ENCODE measurements at regions not wholly inside any gene's neighbourhood (a gene's known extent, or its start where the extent isn't known, plus 50 kb on each side); places are given as distances from the start of the nearest gene placed in this dataset.

DNA sequence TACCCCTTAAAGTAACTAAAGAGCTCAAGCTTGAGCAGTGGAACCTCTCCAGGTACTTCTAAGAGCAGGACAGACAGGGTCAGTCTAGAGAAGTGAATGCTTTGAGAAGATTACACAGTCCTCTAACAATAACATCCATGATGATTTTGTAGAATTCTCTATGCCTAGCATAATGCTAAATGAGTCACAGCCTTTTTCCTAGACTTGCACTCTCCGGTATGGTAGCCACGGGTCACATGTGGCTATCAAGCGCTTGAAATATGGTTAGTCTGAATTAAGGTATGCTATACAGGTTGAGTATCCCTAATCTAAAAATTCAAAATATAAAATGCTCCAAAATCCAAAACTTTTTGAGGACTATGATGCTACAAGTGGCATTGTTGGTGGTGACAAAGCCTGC, 166.6 kb upstream of the MKLN1 start:
- Mint-ChIP-seq H3K27ac (no peak overlapping the region), H3K36me3 (ENCODE audit: low read depth) (no peaks in the 10 kb centered on the region)

GRCh38 chr7:131164025-131164925, 163.4 kb upstream of the MKLN1 start:
- H3K27ac Mint-ChIP-seq: no peak overlapping the region
- H3K4me3 Mint-ChIP-seq: no peak overlapping the region
- H3K9me3 Mint-ChIP-seq: no peaks in the 10 kb centered on the region

More for the DNA sequence above, 166.6 kb upstream of the MKLN1 start:
- Mint-ChIP-seq H3K4me1 (ENCODE audit: low read depth) (no peaks in the 10 kb centered on the region), H3K27me3 (ENCODE audit: low read depth) (peaks cover 4% of the 10 kb centered on the region), H3K9me3 (no peaks in the 10 kb centered on the region), H3K4me3 (no peak overlapping the region)

DNA sequence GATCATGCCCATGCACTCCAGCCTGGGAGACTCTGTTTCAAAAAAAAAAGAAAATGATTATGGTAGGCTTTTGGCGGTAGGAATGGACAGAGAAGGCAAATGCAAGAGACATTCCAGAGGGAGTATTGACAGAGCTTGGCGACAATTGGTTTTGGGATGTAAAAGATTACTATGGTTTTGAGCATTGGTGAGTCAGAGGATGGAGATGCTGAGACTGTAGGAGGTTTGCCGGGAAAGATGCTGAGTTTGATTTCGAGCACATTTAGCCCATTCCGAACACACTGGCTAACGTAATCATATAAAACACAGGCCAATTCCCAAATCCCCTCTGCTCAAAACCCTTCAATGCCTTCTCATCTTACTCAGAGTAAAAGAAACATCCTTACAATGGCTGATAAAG, 161.6 kb upstream of the MKLN1 start:
- Mint-ChIP-seq H3K9me3 (no peaks in the 10 kb centered on the region), H3K27me3 (ENCODE audit: low read depth) (peaks cover 14% of the 10 kb centered on the region), H3K27ac (no peak overlapping the region), H3K4me1 (ENCODE audit: low read depth) (no peaks in the 10 kb centered on the region), H3K36me3 (ENCODE audit: low read depth) (no peaks in the 10 kb centered on the region), H3K4me3 (no peak overlapping the region)

More at GRCh38 chr7:131164025-131164925, 163.4 kb upstream of the MKLN1 start:
- Mint-ChIP-seq H3K36me3 (ENCODE audit: low read depth) (no peaks in the 10 kb centered on the region), H3K27me3 (ENCODE audit: low read depth) (peaks cover 4% of the 10 kb centered on the region), H3K4me1 (ENCODE audit: low read depth) (no peaks in the 10 kb centered on the region)

GRCh38 chr7:131170440-131171271, 157.0 kb upstream of the MKLN1 start:
- Mint-ChIP-seq H3K27ac (no peak overlapping the region), H3K4me1 (ENCODE audit: low read depth) (no peaks in the 10 kb centered on the region)

GRCh38 chr7:131173145-131173890, 154.4 kb upstream of the MKLN1 start:
- no peak overlapping the region for H3K27ac Mint-ChIP-seq
- H3K9me3 Mint-ChIP-seq: no peaks in the 10 kb centered on the region
- no peaks in the 10 kb centered on the region for H3K4me1 Mint-ChIP-seq (ENCODE audit: low read depth)
- no peaks in the 10 kb centered on the region for H3K36me3 Mint-ChIP-seq (ENCODE audit: low read depth)
- H3K27me3 Mint-ChIP-seq (ENCODE audit: low read depth): peaks cover 20% of the 10 kb centered on the region
- H3K4me3 Mint-ChIP-seq: no peak overlapping the region

More at GRCh38 chr7:131170440-131171271, 157.0 kb upstream of the MKLN1 start:
- Mint-ChIP-seq H3K9me3 (no peaks in the 10 kb centered on the region), H3K4me3 (no peak overlapping the region), H3K27me3 (ENCODE audit: low read depth) (peaks cover 20% of the 10 kb centered on the region), H3K36me3 (ENCODE audit: low read depth) (no peaks in the 10 kb centered on the region)

- Mint-ChIP-seq H3K9me3 (no peaks in the 10 kb centered on the region), H3K27me3 (ENCODE audit: low read depth) (peaks cover 20% of the 10 kb centered on the region), H3K27ac (no peak overlapping the region), H3K4me1 (ENCODE audit: low read depth) (no peaks in the 10 kb centered on the region), H3K36me3 (ENCODE audit: low read depth) (no peaks in the 10 kb centered on the region), H3K4me3 (no peak overlapping the region)
These were observed 153.3 kb upstream of the MKLN1 start for GRCh38 chr7:131174391-131174790.

DNA sequence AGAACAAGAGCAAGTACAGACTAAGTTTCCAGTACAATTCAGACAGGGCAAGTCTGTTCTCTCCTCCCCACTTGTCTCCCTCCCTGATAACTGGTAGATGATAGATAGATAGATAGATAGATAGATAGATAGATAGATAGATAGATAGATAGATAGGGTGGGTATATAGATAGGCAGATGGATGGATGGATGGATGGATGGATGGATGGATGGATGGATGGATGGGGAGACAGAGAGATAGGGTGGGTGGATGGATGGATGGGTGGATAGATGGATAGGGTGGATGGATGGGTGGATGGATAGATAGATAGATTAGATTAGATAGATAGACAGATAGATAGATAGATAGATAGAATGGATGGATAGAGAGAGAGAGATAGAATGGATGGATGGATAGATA, 152.8 kb upstream of the MKLN1 start:
- no peak overlapping the region for H3K27ac Mint-ChIP-seq
- no peaks in the 10 kb centered on the region for H3K4me1 Mint-ChIP-seq (ENCODE audit: low read depth)
- no peaks in the 10 kb centered on the region for H3K9me3 Mint-ChIP-seq
- no peak overlapping the region for H3K4me3 Mint-ChIP-seq
- peaks cover 18% of the 10 kb centered on the region for H3K27me3 Mint-ChIP-seq (ENCODE audit: low read depth)
- H3K36me3 Mint-ChIP-seq (ENCODE audit: low read depth): no peaks in the 10 kb centered on the region

- H3K27me3 Mint-ChIP-seq (ENCODE audit: low read depth): no peaks in the 10 kb centered on the region
- no peak overlapping the region for H3K4me3 Mint-ChIP-seq
- H3K9me3 Mint-ChIP-seq: no peaks in the 10 kb centered on the region
- H3K27ac Mint-ChIP-seq: no peak overlapping the region
- peaks cover 3% of the 10 kb centered on the region for H3K36me3 Mint-ChIP-seq (ENCODE audit: low read depth)
- peaks cover 29% of the 10 kb centered on the region for H3K4me1 Mint-ChIP-seq (ENCODE audit: low read depth)
These were observed 145.1 kb upstream of the MKLN1 start for GRCh38 chr7:131182446-131183058.

- Mint-ChIP-seq H3K9me3 (no peaks in the 10 kb centered on the region), H3K27me3 (ENCODE audit: low read depth) (no peaks in the 10 kb centered on the region), H3K27ac (peak overlapping the region; percentile 66), H3K36me3 (ENCODE audit: low read depth) (peaks cover 3% of the 10 kb centered on the region), H3K4me1 (ENCODE audit: low read depth) (peaks cover 32% of the 10 kb centered on the region), H3K4me3 (no peak overlapping the region)
These were observed 144.6 kb upstream of the MKLN1 start for GRCh38 chr7:131183072-131183471.

GRCh38 chr7:131183611-131184119, 144.0 kb upstream of the MKLN1 start:
- Mint-ChIP-seq H3K9me3 (peaks cover 3% of the 10 kb centered on the region), H3K36me3 (ENCODE audit: low read depth) (peaks cover 7% of the 10 kb centered on the region), H3K27me3 (ENCODE audit: low read depth) (no peaks in the 10 kb centered on the region), H3K27ac (peak overlapping the region; percentile 87), H3K4me3 (no peak overlapping the region), H3K4me1 (ENCODE audit: low read depth) (peaks cover 38% of the 10 kb centered on the region)

- Mint-ChIP-seq H3K4me3 (no peak overlapping the region), H3K27ac (peak overlapping the region; percentile 53), H3K9me3 (peaks cover 3% of the 10 kb centered on the region), H3K27me3 (ENCODE audit: low read depth) (no peaks in the 10 kb centered on the region), H3K4me1 (ENCODE audit: low read depth) (peaks cover 56% of the 10 kb centered on the region), H3K36me3 (ENCODE audit: low read depth) (peaks cover 4% of the 10 kb centered on the region)
These were observed 140.9 kb upstream of the MKLN1 start for GRCh38 chr7:131186816-131187215.

- Mint-ChIP-seq H3K27me3 (ENCODE audit: low read depth) (no peaks in the 10 kb centered on the region), H3K27ac (peak overlapping the region; percentile 88), H3K36me3 (ENCODE audit: low read depth) (peaks cover 4% of the 10 kb centered on the region), H3K4me1 (ENCODE audit: low read depth) (peaks cover 45% of the 10 kb centered on the region), H3K4me3 (peak overlapping the region; percentile 49), H3K9me3 (peaks cover 3% of the 10 kb centered on the region)
These were observed 139.0 kb upstream of the MKLN1 start for GRCh38 chr7:131188367-131189339.

DNA sequence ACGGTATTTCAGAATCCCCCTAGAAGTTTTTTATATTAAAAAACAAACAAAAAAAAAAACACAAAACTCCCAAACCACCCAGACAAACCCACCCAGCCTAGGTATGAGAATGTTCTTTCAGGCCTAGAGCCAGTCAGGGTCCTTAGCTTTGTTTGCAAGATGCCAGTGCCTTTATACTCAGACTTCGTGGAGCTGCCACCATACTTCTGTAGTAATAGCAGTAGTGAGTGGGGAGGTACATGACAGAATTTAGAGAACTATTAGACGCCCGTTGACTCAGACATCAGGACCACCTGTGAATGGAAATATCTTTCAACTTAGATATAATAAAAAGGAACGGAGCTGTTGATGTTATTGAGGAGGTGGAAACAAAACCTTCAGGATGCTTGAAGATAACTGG, 138.2 kb upstream of the MKLN1 start:
- Mint-ChIP-seq H3K4me1 (ENCODE audit: low read depth) (peaks cover 37% of the 10 kb centered on the region), H3K4me3 (no peak overlapping the region), H3K9me3 (peaks cover 3% of the 10 kb centered on the region), H3K36me3 (ENCODE audit: low read depth) (peaks cover 4% of the 10 kb centered on the region), H3K27ac (peak overlapping the region; percentile 47), H3K27me3 (ENCODE audit: low read depth) (no peaks in the 10 kb centered on the region)
